ENCODE measurements at regions not wholly inside any gene's neighbourhood (a gene's known extent, or its start where the extent isn't known, plus 50 kb on each side); places are given as distances from the start of the nearest gene placed in this dataset.

DNA sequence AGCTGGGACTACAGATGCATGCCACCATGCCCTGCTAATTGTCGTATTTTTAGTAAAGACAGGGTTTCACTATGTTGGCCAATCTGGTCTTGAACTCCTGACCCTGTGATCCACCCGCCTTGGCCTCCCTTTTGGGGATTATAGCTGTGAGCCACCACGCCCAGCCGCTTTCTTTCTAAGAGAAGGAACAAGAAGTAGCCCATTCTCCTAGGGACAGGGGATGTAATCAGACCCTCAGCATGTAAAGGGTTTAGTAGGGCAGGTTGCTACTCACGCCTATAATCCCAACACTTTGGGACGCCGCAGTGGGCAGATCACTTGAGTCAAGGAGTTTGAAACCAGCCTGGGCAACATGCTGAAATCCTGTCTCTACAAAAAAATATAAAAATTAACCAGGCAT is 189.7 kb downstream of the TOMM20 start (continued):
- TF ChIP-seq NR0B2 (CRISPR knock-in tag; IDR thresholded peaks at IDR 0.05) (no peak), REPIN1 (CRISPR knock-in tag; IDR thresholded peaks at IDR 0.05; ENCODE audit: borderline replicate concordance, low read depth) (no peak), KAT7 (CRISPR knock-in tag; IDR thresholded peaks at IDR 0.05; ENCODE audit: borderline replicate concordance) (no peak)

GRCh38 chr1:234938135-234938534 is 190.5 kb downstream of the TOMM20 start:
- WGBS (ENCODE audit: low lambda C conversion rate): 100% methylated on average over 1 of the region's 1 CpG
- ATAC-seq (no peak), FAIRE-seq (no peak), DNase-seq (ENCODE audit: low spot score) (no peak)
- Histone ChIP-seq H3K9me3 (ENCODE audit: low read length) (no peaks in the 10 kb centered on the region), H3K27ac (ENCODE audit: extremely low read length, insufficient read depth, low read length) (no peak overlapping the region), H4K20me1 (ENCODE audit: insufficient read depth, low read length) (no peaks in the 10 kb centered on the region), H3K4me1 (ENCODE audit: insufficient read depth, low read length) (peaks cover 22% of the 10 kb centered on the region), H3K36me3 (replicated peaks in 1 of 2; ENCODE audit: control insufficient read depth in 1 of 2, insufficient read depth in 2 of 2, low read length in 2 of 2) (no peaks in the 10 kb centered on the region), H2AFZ (ENCODE audit: low read length) (no peak overlapping the region), H3K4me3 (replicated peaks in 1 of 3; ENCODE audit: insufficient read depth in 1 of 3, low read depth in 2 of 3, low read length in 3 of 3) (no peak overlapping the region), H3K27me3 (ENCODE audit: control insufficient read depth in 1 of 2, insufficient read depth in 2 of 2, low read length in 2 of 2) (no peaks in the 10 kb centered on the region), H3K4me2 (ENCODE audit: low read depth, low read length) (no peak overlapping the region), H3K9ac (ENCODE audit: insufficient read depth, low read depth, low read length) (no peak overlapping the region), H3K79me2 (ENCODE audit: insufficient read depth, low read length) (no peaks in the 10 kb centered on the region)
- ChIA-PET POLR2A (no interaction called here), CTCF (ENCODE audit: low intra/inter-chr PET ratio, low total read pairs) (no interaction called here)
- intact Hi-C loops (cut with micrococcal nuclease; ENCODE audit: unreplicated experiment) (no loop called here), in situ Hi-C loops (cut with HindIII; ENCODE audit: extremely low pct_ligation_motif_present, low pct_unique_long_range_greater_than_20kb) (no loop called here)
- no TSS peak for BruUV-seq (replicated peaks)
- no peak for TF ChIP-seq ZNF17 (CRISPR knock-in tag; IDR thresholded peaks at IDR 0.05)
- no peak for TF ChIP-seq CREBL2 (CRISPR knock-in tag; IDR thresholded peaks at IDR 0.05; ENCODE audit: borderline replicate concordance)

DNA sequence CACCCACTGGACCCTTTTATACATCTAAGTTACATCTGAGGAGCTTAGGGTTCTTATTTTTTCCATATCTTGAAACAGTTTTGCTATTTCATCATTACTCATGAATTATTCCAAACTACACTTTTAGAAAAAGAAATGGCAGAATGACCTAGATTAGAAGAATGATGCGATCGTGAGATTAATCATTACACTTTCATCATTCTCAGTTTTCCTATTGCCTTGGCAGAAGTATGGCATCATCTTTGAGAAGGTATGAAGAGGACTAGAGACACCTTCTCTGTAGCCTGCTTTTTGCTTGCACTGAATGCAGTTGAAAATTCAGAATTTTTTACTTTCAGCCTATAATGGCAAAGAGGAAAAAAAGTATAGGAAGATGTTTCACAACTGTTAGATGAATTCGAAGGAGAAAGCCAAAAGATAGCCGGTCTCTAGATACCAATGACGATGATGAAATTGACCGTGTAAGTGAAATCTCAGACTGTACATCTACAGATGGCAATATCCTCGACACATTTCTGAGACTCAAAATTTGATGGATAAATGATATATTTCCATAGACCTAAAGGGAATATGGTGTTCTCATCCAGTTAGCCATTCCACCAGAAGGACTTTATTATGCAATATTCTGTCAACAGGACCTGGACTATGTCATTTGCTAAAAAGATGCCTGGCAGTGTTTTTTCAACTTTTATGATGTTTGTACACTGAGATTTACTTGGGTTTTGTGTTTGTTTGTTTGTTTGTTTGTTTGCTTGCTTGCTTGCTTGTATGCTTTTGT is 191.8 kb downstream of the TOMM20 start:
- FAIRE-seq: no peak
- Histone ChIP-seq H3K4me2 (ENCODE audit: low read depth, low read length) (no peak overlapping the region), H3K4me3 (replicated peaks in 1 of 3; ENCODE audit: insufficient read depth in 1 of 3, low read depth in 2 of 3, low read length in 3 of 3) (no peak overlapping the region), H3K9me3 (ENCODE audit: low read length) (no peaks in the 10 kb centered on the region), H3K27me3 (ENCODE audit: control insufficient read depth in 1 of 2, insufficient read depth in 2 of 2, low read length in 2 of 2) (no peaks in the 10 kb centered on the region), H3K4me1 (ENCODE audit: insufficient read depth, low read length) (peaks cover 21% of the 10 kb centered on the region; the same call in 1 of the 2 replicates), H3K27ac (ENCODE audit: extremely low read length, insufficient read depth, low read length) (no peak overlapping the region), H3K36me3 (replicated peaks in 1 of 2; ENCODE audit: control insufficient read depth in 1 of 2, insufficient read depth in 2 of 2, low read length in 2 of 2) (no peaks in the 10 kb centered on the region), H2AFZ (ENCODE audit: low read length) (no peak overlapping the region), H3K79me2 (ENCODE audit: insufficient read depth, low read length) (no peaks in the 10 kb centered on the region), H3K9ac (ENCODE audit: insufficient read depth, low read depth, low read length) (no peak overlapping the region), H4K20me1 (ENCODE audit: insufficient read depth, low read length) (no peaks in the 10 kb centered on the region)
- peak; percentile 43; the same call in 1 of the 2 replicates for TF ChIP-seq CEBPB (IDR thresholded peaks at IDR 0.05; ENCODE audit: borderline replicate concordance, low read depth, low read length)
- TF ChIP-seq KMT2B (CRISPR knock-in tag; IDR thresholded peaks at IDR 0.05): no peak
- TF ChIP-seq CEBPG (CRISPR knock-in tag; IDR thresholded peaks at IDR 0.05): peak; percentile 11; the same call in 1 of the 2 replicates
- no peak for ATAC-seq
- DNase-seq (ENCODE audit: low spot score): no peak
- WGBS (ENCODE audit: low lambda C conversion rate): 96% methylated on average over 7 of the region's 7 CpGs
- intact Hi-C loops (cut with micrococcal nuclease; ENCODE audit: unreplicated experiment): no loop called here
- no TSS peak for BruUV-seq (replicated peaks)
- POLR2A ChIA-PET: no interaction called here
- in situ Hi-C loops (cut with HindIII; ENCODE audit: extremely low pct_ligation_motif_present, low pct_unique_long_range_greater_than_20kb): no loop called here
- CTCF ChIA-PET (ENCODE audit: low intra/inter-chr PET ratio, low total read pairs): no interaction called here
